NB4 (cell line): ENCODE measurements at regions not wholly inside any gene's neighbourhood (a gene's known extent, or its start where the extent isn't known, plus 50 kb on each side); places are given as distances from the start of the nearest gene placed in this dataset.

Experiments used
- CTCF ChIP-seq: IDR thresholded peaks from one replicate; pipeline ENCODE4 v1.5.1; 2012; ENCODE audit warnings: low read depth, low read length
- MYC ChIP-seq: IDR thresholded peaks from 2 replicates; pipeline ENCODE4 v1.6.1; 2011; ENCODE audit warnings: low read depth, low read length
- POLR2A ChIP-seq: IDR thresholded peaks from 2 replicates; pipeline ENCODE4 v1.6.1; 2011; ENCODE audit warnings: mild to moderate bottlenecking; ENCODE audit not compliant: insufficient read length; ENCODE audit errors: extremely low read depth

GRCh38 chr17:71402661-71403141 lies 718.1 kb upstream of the SOX9 start:
- TF ChIP-seq CTCF: no peak
- TF ChIP-seq POLR2A: no peak
- no peak for TF ChIP-seq MYC
